ENCODE measurements at regions not wholly inside any gene's neighbourhood (a gene's known extent, or its start where the extent isn't known, plus 50 kb on each side); places are given as distances from the start of the nearest gene placed in this dataset.

- peak in 2 of 8 experiments; percentile 56 to 62 for ATAC-seq (replicated peaks in 6 of 8)
- in situ Hi-C loops (cut with MboI; ENCODE audit: low pct_unique_long_range_greater_than_20kb in 2 of 9, low sequenced_read_pairs in 9 of 9, unreplicated experiment in 9 of 9) = no loop called here
- no peak overlapping the region for H3K27ac ChIP-seq
- no peaks in the 10 kb centered on the region for H3K4me1 ChIP-seq (replicated peaks in 1 of 2)
- WGBS, 10 experiments = 50 to 100% (median 80%) methylated on average over 1 of the region's 1 CpG; no CpG with 5 or more reads in 5 of the 10 experiments
- no peak overlapping the region for H3K4me3 ChIP-seq
Measured at GRCh38 chr5:109469896-109470662, 60.3 kb upstream of the PJA2 start.

- in situ Hi-C loops (cut with MboI; ENCODE audit: low pct_unique_long_range_greater_than_20kb in 2 of 9, low sequenced_read_pairs in 9 of 9, unreplicated experiment in 9 of 9) = no loop called here
- Histone ChIP-seq H3K4me3 (no peak overlapping the region), H3K4me1 (replicated peaks in 1 of 2) (no peaks in the 10 kb centered on the region), H3K27ac (no peak overlapping the region)
- WGBS, 10 experiments = 8 to 53% (median 40%) methylated on average over 2 to 4 of the region's 4 CpGs; no CpG with 5 or more reads in 1 of the 10 experiments
- peak; percentile 95 to 99 (median 97) for ATAC-seq (replicated peaks in 6 of 8)
Measured at GRCh38 chr5:109468737-109469420, 59.1 kb upstream of the PJA2 start.

GRCh38 chr5:109468288-109468676, 58.5 kb upstream of the PJA2 start:
- no peaks in the 10 kb centered on the region for H3K4me1 ChIP-seq (replicated peaks in 1 of 2)
- in situ Hi-C loops (cut with MboI; ENCODE audit: low pct_unique_long_range_greater_than_20kb in 2 of 9, low sequenced_read_pairs in 9 of 9, unreplicated experiment in 9 of 9) = no loop called here
- H3K4me3 ChIP-seq = no peak overlapping the region
- no peak overlapping the region for H3K27ac ChIP-seq
- WGBS, 10 experiments = 80 to 100% (median 95%) methylated on average over 1 of the region's 1 CpG
- peak in 3 of 8 experiments; percentile 20 to 33 (median 21) for ATAC-seq (replicated peaks in 6 of 8)

GRCh38 chr5:109467058-109467457, 57.3 kb upstream of the PJA2 start:
- Histone ChIP-seq H3K27ac (no peak overlapping the region), H3K4me1 (replicated peaks in 1 of 2) (no peaks in the 10 kb centered on the region), H3K4me3 (no peak overlapping the region)
- WGBS, 10 experiments = 40 to 100% (median 83%) methylated on average over 1 to 4 of the region's 4 CpGs; no CpG with 5 or more reads in 3 of the 10 experiments
- in situ Hi-C loops (cut with MboI; ENCODE audit: low pct_unique_long_range_greater_than_20kb in 2 of 9, low sequenced_read_pairs in 9 of 9, unreplicated experiment in 9 of 9) = no loop called here
- no peak for ATAC-seq (replicated peaks in 6 of 8)
